Psoas muscle (tissue), 7 donors: ENCODE measurements at regions not wholly inside any gene's neighbourhood (a gene's known extent, or its start where the extent isn't known, plus 50 kb on each side); places are given as distances from the start of the nearest gene placed in this dataset.

Source experiments
- ATAC-seq, 4 donors: fragments of 200-7000 bp; cut with Tn5 transposase; one replicate each; pipeline ENCODE4 v1.9.1; 2020; ENCODE audit warnings: moderate library complexity in 3 of 4, mild to moderate bottlenecking in 2 of 4
- DNase-seq, 2 donors: peaks; one replicate each; pipeline ENCODE4 v3.0.0-alpha.2; 2020
- H3K27ac ChIP-seq: fragments of 200-600 bp; one replicate; pipeline ENCODE4 v1.8.0; 2022
- H3K27me3 ChIP-seq, 3 donors: fragments of 200-600 bp in 1 of 3; one replicate each; pipeline versions ENCODE4 v1.6.1 to v1.8.0; 2013 to 2022; ENCODE audit warnings: low read length in 2 of 3, mild to moderate bottlenecking in 2 of 3, moderate library complexity in 1 of 3; ENCODE audit not compliant: insufficient read depth in 3 of 3
- H3K36me3 ChIP-seq, 2 donors: fragments of 200-600 bp in 1 of 2; one replicate each; pipeline versions ENCODE4 v1.6.1 to v1.8.0; 2013 to 2022; ENCODE audit warnings: low read depth in 1 of 2, mild to moderate bottlenecking in 1 of 2, moderate library complexity in 1 of 2; ENCODE audit not compliant: insufficient read depth in 1 of 2
- H3K4me1 ChIP-seq: fragments of 200-600 bp; one replicate; pipeline ENCODE4 v1.8.0; 2022
- H3K4me3 ChIP-seq: fragments of 200-600 bp; one replicate; pipeline ENCODE4 v1.8.0; 2022; ENCODE audit warnings: mild to moderate bottlenecking
- H3K9me3 ChIP-seq: fragments of 200-600 bp; one replicate; pipeline ENCODE4 v1.8.0; 2022
- WGBS, 3 donors: extraction: QIAGEN DNeasy Blood & Tissue Kit; methylation state at CpG; one replicate each; pipeline versions ENCODE4 v1.1.6 to v1.1.7; 2013; 5-methylcytosine and 5-hydroxymethylcytosine counted together
- intact Hi-C, 2 donors: fragments of 100-400 bp; cut with DNase I; formaldehyde crosslinking; loops; one replicate each; pipeline versions ENCODE4 v1.11.0 to v1.14.2; 2022
- TF ChIP-seq, protein P1 (sequence below): fragments of 200-600 bp; IDR thresholded peaks from one replicate; pipeline ENCODE4 v1.8.0; 2022; ENCODE audit warnings: antibody characterized with exemption
- donor health status: healthy with polysubstance abuse.
- donor health status: DM: no; HTN: no; CAD: no; lungs with moderate emphysema.
- donor health status: Bipolar disorder and iron deficiency.
- donor health status: healthy.
- donor health status: DM: yes; HTN: yes; CAD: no.
- donor health status: DM: no; HTN: no; CAD: no.
- donor health status: DM: yes; HTN: yes; CAD: no.

DNA sequence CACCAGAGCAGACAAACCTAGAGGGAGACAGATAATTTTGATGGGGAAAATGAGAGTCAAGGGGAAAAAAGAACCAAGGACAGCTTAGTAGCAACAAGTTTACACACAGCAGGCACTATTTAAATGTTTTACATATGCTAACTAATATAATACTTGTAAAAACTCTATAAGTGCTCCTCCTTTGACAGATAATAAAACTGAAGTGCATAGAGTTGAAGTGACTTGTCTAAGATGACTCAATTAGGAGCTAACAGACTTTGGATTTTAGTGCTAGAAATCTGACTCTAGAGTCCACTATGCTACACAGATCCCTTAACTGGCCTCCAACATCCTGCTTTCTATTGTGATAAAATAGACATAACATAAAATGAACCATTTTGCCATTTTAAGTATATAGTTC lies 506.9 kb downstream of the SATB2 start:
- DNase-seq (no peak), ATAC-seq (no peak)
- no peaks in the 10 kb centered on the region for H3K4me1 ChIP-seq
- no peak overlapping the region for H3K4me3 ChIP-seq
- no peaks in the 10 kb centered on the region for H3K27me3 ChIP-seq
- intact Hi-C loops, result no loop called here
- H3K9me3 ChIP-seq, result no peaks in the 10 kb centered on the region
- H3K27ac ChIP-seq, result no peak overlapping the region
- TF ChIP-seq, protein P1, sequence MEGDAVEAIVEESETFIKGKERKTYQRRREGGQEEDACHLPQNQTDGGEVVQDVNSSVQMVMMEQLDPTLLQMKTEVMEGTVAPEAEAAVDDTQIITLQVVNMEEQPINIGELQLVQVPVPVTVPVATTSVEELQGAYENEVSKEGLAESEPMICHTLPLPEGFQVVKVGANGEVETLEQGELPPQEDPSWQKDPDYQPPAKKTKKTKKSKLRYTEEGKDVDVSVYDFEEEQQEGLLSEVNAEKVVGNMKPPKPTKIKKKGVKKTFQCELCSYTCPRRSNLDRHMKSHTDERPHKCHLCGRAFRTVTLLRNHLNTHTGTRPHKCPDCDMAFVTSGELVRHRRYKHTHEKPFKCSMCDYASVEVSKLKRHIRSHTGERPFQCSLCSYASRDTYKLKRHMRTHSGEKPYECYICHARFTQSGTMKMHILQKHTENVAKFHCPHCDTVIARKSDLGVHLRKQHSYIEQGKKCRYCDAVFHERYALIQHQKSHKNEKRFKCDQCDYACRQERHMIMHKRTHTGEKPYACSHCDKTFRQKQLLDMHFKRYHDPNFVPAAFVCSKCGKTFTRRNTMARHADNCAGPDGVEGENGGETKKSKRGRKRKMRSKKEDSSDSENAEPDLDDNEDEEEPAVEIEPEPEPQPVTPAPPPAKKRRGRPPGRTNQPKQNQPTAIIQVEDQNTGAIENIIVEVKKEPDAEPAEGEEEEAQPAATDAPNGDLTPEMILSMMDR, result no peak
- H3K36me3 ChIP-seq, result no peaks in the 10 kb centered on the region

DNA sequence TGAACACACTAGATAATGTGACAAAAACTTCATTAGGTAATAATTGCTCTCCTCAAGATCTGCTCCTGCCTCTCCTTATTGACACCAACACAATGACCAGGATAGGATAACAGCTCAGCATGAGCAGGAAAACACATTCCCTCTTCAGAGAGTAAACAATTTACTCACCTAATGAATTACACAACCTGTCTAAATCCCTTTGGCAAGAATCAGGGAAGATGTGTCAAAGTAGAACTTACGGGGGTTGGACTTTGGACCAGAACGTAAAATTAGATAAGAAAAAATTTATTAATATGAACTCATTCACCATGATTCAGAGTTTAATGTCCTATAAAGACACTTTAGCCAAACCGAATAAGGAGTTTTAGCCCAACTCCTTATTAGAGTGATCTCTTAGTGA lies 512.2 kb downstream of the SATB2 start:
- Histone ChIP-seq H3K4me3 (no peak overlapping the region), H3K27me3 (no peaks in the 10 kb centered on the region), H3K36me3 (no peaks in the 10 kb centered on the region), H3K9me3 (no peaks in the 10 kb centered on the region), H3K4me1 (no peaks in the 10 kb centered on the region), H3K27ac (no peak overlapping the region)
- DNase-seq, result no peak
- WGBS, 3 donors, result 83 to 94% (median 92%) methylated on average over 3 of the region's 3 CpGs
- ATAC-seq, result no peak
- TF ChIP-seq, protein P1, result no peak
- intact Hi-C loops, result no loop called here

DNA sequence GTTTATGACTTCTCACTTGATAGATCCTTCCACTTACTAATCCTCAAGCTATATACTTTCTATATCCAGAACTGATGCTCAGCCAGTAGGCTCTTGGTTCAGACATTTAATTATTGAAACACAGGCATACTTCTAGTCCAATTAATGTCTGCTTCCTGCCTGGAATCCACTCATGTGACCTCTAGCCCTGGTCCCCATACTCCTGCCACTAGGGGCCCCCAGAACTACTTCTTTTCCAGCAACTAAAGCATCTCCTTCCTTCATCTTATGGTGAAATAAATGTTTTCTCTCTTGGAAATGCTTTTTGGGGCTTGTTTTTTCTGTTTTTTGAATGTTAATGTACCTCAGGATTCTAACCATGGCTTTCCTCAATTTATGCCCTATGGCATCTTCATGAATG lies 527.6 kb downstream of the SATB2 start:
- ATAC-seq (no peak), DNase-seq (no peak)
- Histone ChIP-seq H3K4me1 (no peaks in the 10 kb centered on the region), H3K27me3 (no peaks in the 10 kb centered on the region), H3K9me3 (no peaks in the 10 kb centered on the region), H3K27ac (no peak overlapping the region), H3K36me3 (no peaks in the 10 kb centered on the region), H3K4me3 (no peak overlapping the region)
- TF ChIP-seq, protein P1, result no peak
- intact Hi-C loops, result no loop called here

DNA sequence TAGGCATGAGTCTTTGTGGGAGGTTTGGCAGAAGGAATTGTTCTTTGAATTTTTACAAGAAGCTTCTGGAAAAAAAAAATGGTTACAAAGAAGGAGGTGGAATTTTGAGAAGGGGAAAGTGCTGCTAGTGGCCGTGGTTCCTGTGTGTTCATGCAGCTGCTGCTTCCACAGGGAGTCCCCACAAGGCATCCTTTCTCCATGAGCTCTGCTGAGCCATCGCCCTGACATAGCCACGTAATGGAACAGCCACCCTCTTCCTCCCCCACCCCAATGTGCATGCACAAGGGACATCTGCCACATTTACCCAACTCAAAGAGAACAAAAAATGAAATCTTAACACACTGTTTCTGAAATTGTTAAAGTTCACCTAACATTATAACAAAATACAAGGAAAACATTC lies 529.7 kb downstream of the SATB2 start:
- TF ChIP-seq, protein P1, result no peak
- intact Hi-C loops, result no loop called here
- WGBS, 3 donors, result 31 to 46% (median 43%) methylated on average over 3 of the region's 3 CpGs

DNA sequence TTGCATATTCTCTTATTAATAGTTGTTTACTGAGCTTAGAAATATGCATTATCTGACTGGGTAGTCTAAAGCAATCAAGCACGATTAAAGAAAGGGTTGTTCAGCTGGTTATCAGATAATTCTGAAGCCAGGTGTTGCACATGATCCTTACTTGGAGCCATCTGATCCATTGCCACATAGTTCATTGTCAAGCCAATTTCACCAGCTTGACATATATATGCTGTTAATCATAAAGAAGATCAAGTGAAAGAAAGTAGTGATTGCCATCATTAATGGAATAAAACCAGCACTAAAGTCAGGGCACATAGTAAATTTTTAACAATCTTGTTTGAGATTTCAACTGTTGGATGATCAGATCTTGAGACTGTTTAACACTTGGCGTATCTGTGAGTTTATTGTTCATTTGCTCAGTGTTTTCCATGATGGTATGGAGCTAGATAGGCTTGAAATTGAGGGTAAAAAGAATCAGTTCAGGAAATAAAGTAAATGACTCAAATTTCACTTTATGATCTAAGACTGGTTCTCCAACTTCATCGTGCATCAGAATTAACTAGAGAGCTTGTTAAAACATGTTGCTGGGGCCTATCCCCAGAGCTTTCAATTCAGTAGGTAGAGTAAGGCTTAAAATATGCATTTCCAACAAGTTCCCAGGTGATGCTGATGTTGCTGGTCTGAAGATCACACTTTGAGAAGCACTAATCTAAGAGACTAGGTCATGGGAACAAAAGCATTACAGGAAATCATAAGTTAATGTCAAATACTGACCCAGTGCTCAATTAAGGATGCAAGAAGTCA lies 539.6 kb downstream of the SATB2 start:
- Histone ChIP-seq H3K27me3 (no peaks in the 10 kb centered on the region), H3K4me1 (no peaks in the 10 kb centered on the region), H3K36me3 (no peaks in the 10 kb centered on the region), H3K9me3 (no peaks in the 10 kb centered on the region), H3K4me3 (no peak overlapping the region), H3K27ac (no peak overlapping the region)
- TF ChIP-seq, protein P1, result no peak
- intact Hi-C loops, result no loop called here
- DNase-seq (no peak), ATAC-seq (no peak)
- WGBS, 3 donors, result 55 to 69% (median 65%) methylated on average over 3 of the region's 3 CpGs

More for the DNA sequence above, 529.7 kb downstream of the SATB2 start:
- H3K9me3 ChIP-seq, result no peaks in the 10 kb centered on the region
- ATAC-seq (no peak), DNase-seq (no peak)
- no peak overlapping the region for H3K4me3 ChIP-seq
- no peaks in the 10 kb centered on the region for H3K27me3 ChIP-seq
- no peaks in the 10 kb centered on the region for H3K4me1 ChIP-seq
- no peak overlapping the region for H3K27ac ChIP-seq
- H3K36me3 ChIP-seq, result no peaks in the 10 kb centered on the region
